CD14-positive monocyte (primary cell): ENCODE measurements at regions not wholly inside any gene's neighbourhood (a gene's known extent, or its start where the extent isn't known, plus 50 kb on each side); places are given as distances from the start of the nearest gene placed in this dataset.

Experiments used
- DNase-seq, 3 donors: peaks; one replicate each; pipeline ENCODE4 v3.0.0-alpha.2; 2011 to 2022
- H2AFZ ChIP-seq: 2 replicates; pipeline ENCODE4 v1.6.0; 2012; ENCODE audit warnings: mild to moderate bottlenecking, low read depth, low read length, inconsistent platforms; ENCODE audit not compliant: insufficient read depth, poor library complexity, severe bottlenecking
- H3K27ac ChIP-seq, 2 donors: 1 replicate in 1 of 2; 2 replicates in 1 of 2; pipeline ENCODE4 v1.5.1; 2012 to 2013; ENCODE audit warnings: low read length in 2 of 2, control low read depth in 1 of 2, inconsistent platforms in 1 of 2, low read depth in 1 of 2, mild to moderate bottlenecking in 1 of 2
- H3K27me3 ChIP-seq, 2 donors: one replicate each; pipeline versions ENCODE4 v1.6.0 to v1.6.1; 2011 to 2013; ENCODE audit warnings: low read length in 2 of 2; ENCODE audit not compliant: control insufficient read depth in 2 of 2, insufficient read depth in 2 of 2
- H3K36me3 ChIP-seq, 2 donors: replicated peaks in 1 of 2; 1 replicate in 1 of 2; 2 replicates in 1 of 2; pipeline versions ENCODE4 v1.5.1 to v1.6.1; 2012 to 2013; ENCODE audit warnings: low read length in 2 of 2, control low read depth in 1 of 2, inconsistent platforms in 1 of 2, mild to moderate bottlenecking in 1 of 2; ENCODE audit not compliant: insufficient read depth in 2 of 2, control insufficient read depth in 1 of 2
- H3K4me1 ChIP-seq, 2 donors: 1 replicate in 1 of 2; 2 replicates in 1 of 2; pipeline versions ENCODE4 v1.5.1 to v1.6.1; 2012 to 2013; ENCODE audit warnings: low read length in 2 of 2, control low read depth in 1 of 2, inconsistent platforms in 1 of 2, mild to moderate bottlenecking in 1 of 2, moderate library complexity in 1 of 2; ENCODE audit not compliant: insufficient read depth in 2 of 2, control insufficient read depth in 1 of 2
- H3K4me2 ChIP-seq: replicated peaks from 2 replicates; pipeline ENCODE3; 2012; ENCODE audit warnings: low read length, moderate library complexity, mild to moderate bottlenecking; ENCODE audit not compliant: poor library complexity, severe bottlenecking; ENCODE audit errors: extremely low read depth
- H3K4me3 ChIP-seq, 3 experiments: fragments of 200-600 bp in 1 of 3; sonication (generic) in 1 of 3; replicated peaks in 1 of 3; 1 replicate in 2 of 3; 2 replicates in 1 of 3; pipeline ENCODE4 v1.5.1; 2011 to 2013; ENCODE audit warnings: low read length in 3 of 3, mild to moderate bottlenecking in 3 of 3, control low read depth in 2 of 3, low read depth in 2 of 3, inconsistent platforms in 1 of 3, moderate library complexity in 1 of 3
- H3K79me2 ChIP-seq: 2 replicates; pipeline ENCODE4 v1.6.0; 2012; ENCODE audit warnings: mild to moderate bottlenecking, control low read depth, inconsistent platforms, low read length, moderate library complexity; ENCODE audit not compliant: insufficient read depth
- H3K9ac ChIP-seq: 2 replicates; pipeline ENCODE4 v1.6.0; 2017; ENCODE audit warnings: low read length, mild to moderate bottlenecking; ENCODE audit not compliant: insufficient read depth, poor library complexity, severe bottlenecking
- H3K9me3 ChIP-seq, 2 donors: replicated peaks in 1 of 2; 1 replicate in 1 of 2; 2 replicates in 1 of 2; pipeline versions ENCODE4 v1.5.1 to v1.6.1; 2012 to 2013; ENCODE audit warnings: low read length in 2 of 2, control low read depth in 1 of 2; ENCODE audit not compliant: control insufficient read depth in 1 of 2, insufficient read depth in 1 of 2
- H4K20me1 ChIP-seq: 2 replicates; pipeline ENCODE4 v1.6.0; 2012; ENCODE audit warnings: mild to moderate bottlenecking, low read length, control low read depth, moderate library complexity; ENCODE audit not compliant: insufficient read depth
- H3K27ac Mint-ChIP-seq, 7 donors: one replicate each; pipeline ENCODE4 v1.8.0; 2020; ENCODE audit warnings: mild to moderate bottlenecking in 7 of 7, mixed read lengths in 7 of 7, moderate library complexity in 6 of 7, inconsistent platforms in 2 of 7
- H3K27me3 Mint-ChIP-seq, 3 donors: one replicate each; pipeline ENCODE4 v1.8.0; 2021 to 2022; ENCODE audit warnings: low read depth in 3 of 3, mild to moderate bottlenecking in 3 of 3, mixed read lengths in 3 of 3, moderate library complexity in 3 of 3, inconsistent platforms in 1 of 3
- H3K36me3 Mint-ChIP-seq, 2 donors: one replicate each; pipeline ENCODE4 v1.8.0; 2020; ENCODE audit warnings: mixed read lengths in 2 of 2, inconsistent platforms in 1 of 2, mild to moderate bottlenecking in 1 of 2
- H3K4me1 Mint-ChIP-seq: one replicate; pipeline ENCODE4 v1.8.0; 2020; ENCODE audit warnings: mild to moderate bottlenecking, mixed read lengths
- H3K4me3 Mint-ChIP-seq, 2 donors: one replicate each; pipeline ENCODE4 v1.8.0; 2020; ENCODE audit warnings: mild to moderate bottlenecking in 2 of 2, mixed read lengths in 2 of 2, moderate library complexity in 1 of 2
- H3K9me3 Mint-ChIP-seq, 7 donors: one replicate each; pipeline ENCODE4 v1.8.0; 2020 to 2022; ENCODE audit warnings: mixed read lengths in 7 of 7, mild to moderate bottlenecking in 6 of 7, moderate library complexity in 6 of 7, inconsistent platforms in 2 of 7
- CTCF ChIP-seq: fragments of 200-600 bp; IDR thresholded peaks from one replicate; pipeline ENCODE4 v1.8.0; 2022; ENCODE audit warnings: antibody characterized with exemption, mild to moderate bottlenecking
- WGBS: methylation state at CpG from one replicate; pipeline ENCODE4 v1.1.5; 2013; ENCODE audit warnings: missing lambda C conversion rate; ENCODE audit not compliant: insufficient coverage; 5-methylcytosine and 5-hydroxymethylcytosine counted together
- intact Hi-C, 2 donors: fragments of 100-400 bp; cut with micrococcal nuclease; formaldehyde crosslinking; loops; one replicate each; pipeline versions ENCODE4 v1.15.0 to v1.15.1; 2023

GRCh38 chr3:115464036-115464435 lies 159.3 kb upstream of the GAP43 start:
- Histone ChIP-seq H3K36me3 (no peaks in the 10 kb centered on the region), H3K9ac (no peak overlapping the region), H3K9me3 (no peaks in the 10 kb centered on the region), H3K4me2 (no peak overlapping the region), H3K27ac (no peak overlapping the region), H3K4me3 (no peak overlapping the region), H3K27me3 (no peaks in the 10 kb centered on the region), H4K20me1 (no peaks in the 10 kb centered on the region), H3K4me1 (no peaks in the 10 kb centered on the region), H2AFZ (no peak overlapping the region), H3K79me2 (no peaks in the 10 kb centered on the region)
- Mint-ChIP-seq H3K9me3 (peaks cover 0 to 5% (median 4%) of the 10 kb centered on the region in 7 donors), H3K36me3 (no peaks in the 10 kb centered on the region), H3K27ac (no peak overlapping the region), H3K4me3 (no peak overlapping the region), H3K4me1 (no peaks in the 10 kb centered on the region), H3K27me3 (no peaks in the 10 kb centered on the region)
- no peak for TF ChIP-seq CTCF
- DNase-seq, result no peak
- intact Hi-C loops, result no loop called here
- no CpG with 5 or more reads among the region's 2 CpGs for WGBS

- Histone ChIP-seq H3K27ac (no peak overlapping the region), H4K20me1 (no peaks in the 10 kb centered on the region)
- no peaks in the 10 kb centered on the region for H3K27me3 Mint-ChIP-seq
Measured at GRCh38 chr3:115469649-115470048, 153.7 kb upstream of the GAP43 start.

More at GRCh38 chr3:115469649-115470048, 153.7 kb upstream of the GAP43 start:
- Histone ChIP-seq H3K4me1 (no peaks in the 10 kb centered on the region), H3K9ac (no peak overlapping the region), H3K79me2 (no peaks in the 10 kb centered on the region), H3K9me3 (no peaks in the 10 kb centered on the region), H3K4me2 (no peak overlapping the region), H3K4me3 (no peak overlapping the region), H3K27me3 (no peaks in the 10 kb centered on the region), H3K36me3 (no peaks in the 10 kb centered on the region), H2AFZ (no peak overlapping the region)
- no peak for DNase-seq
- H3K4me1 Mint-ChIP-seq, result no peaks in the 10 kb centered on the region
- no peak overlapping the region for H3K4me3 Mint-ChIP-seq
- WGBS, result no CpG with 5 or more reads among the region's 3 CpGs
- peaks cover 0 to 2% (median 0%) of the 10 kb centered on the region in 7 donors for H3K9me3 Mint-ChIP-seq
- no peaks in the 10 kb centered on the region for H3K36me3 Mint-ChIP-seq
- intact Hi-C loops, result no loop called here
- no peak for TF ChIP-seq CTCF
- no peak overlapping the region for H3K27ac Mint-ChIP-seq
